Vagina (tissue), 2 donors: ENCODE measurements at regions not wholly inside any gene's neighbourhood (a gene's known extent, or its start where the extent isn't known, plus 50 kb on each side); places are given as distances from the start of the nearest gene placed in this dataset.

Source experiments
- POLR2A ChIP-seq, 2 donors: fragments of 450-650 bp; IDR thresholded peaks; one replicate each; pipeline ENCODE4 v1.6.1; 2017; ENCODE audit warnings: antibody characterized with exemption in 2 of 2, mild to moderate bottlenecking in 2 of 2, moderate library complexity in 2 of 2
- POLR2AphosphoS5 ChIP-seq, 2 donors: sonication (generic); formaldehyde crosslinking; IDR thresholded peaks; one replicate each; pipeline ENCODE4 v1.9.0; 2017; ENCODE audit warnings: antibody characterized with exemption in 2 of 2, mild to moderate bottlenecking in 2 of 2, low read depth in 1 of 2; ENCODE audit not compliant: insufficient read depth in 1 of 2
- TF ChIP-seq, protein P1 (sequence below), 3 experiments: fragments of 450-650 bp in 2 of 3; fragments of 200-600 bp in 1 of 3; sonication (generic) in 1 of 3; IDR thresholded peaks; one replicate each; pipeline ENCODE4 v1.5.1; 2017 to 2019; ENCODE audit warnings: antibody characterized with exemption in 3 of 3, mild to moderate bottlenecking in 2 of 3, moderate library complexity in 2 of 3

DNA sequence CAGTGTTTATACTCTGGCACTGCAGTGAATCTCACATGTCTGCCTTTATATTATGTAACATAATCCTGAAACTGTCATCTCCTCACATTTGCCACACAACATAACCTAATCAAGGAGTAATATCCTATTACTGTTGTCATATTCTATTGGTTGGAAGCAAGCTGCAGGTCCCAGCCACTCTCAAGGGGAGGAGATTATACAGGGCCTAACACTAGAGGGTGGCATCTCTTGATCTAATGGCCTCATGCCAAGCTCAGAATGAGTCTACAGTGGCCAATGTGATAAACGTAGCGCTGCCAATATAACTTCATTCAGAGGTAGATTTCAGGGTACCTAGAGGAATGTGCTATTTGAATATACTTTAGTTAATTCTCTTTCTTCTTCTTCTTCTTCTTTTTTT lies 166.8 kb downstream of the BACH1 start:
- TF ChIP-seq, protein P1, sequence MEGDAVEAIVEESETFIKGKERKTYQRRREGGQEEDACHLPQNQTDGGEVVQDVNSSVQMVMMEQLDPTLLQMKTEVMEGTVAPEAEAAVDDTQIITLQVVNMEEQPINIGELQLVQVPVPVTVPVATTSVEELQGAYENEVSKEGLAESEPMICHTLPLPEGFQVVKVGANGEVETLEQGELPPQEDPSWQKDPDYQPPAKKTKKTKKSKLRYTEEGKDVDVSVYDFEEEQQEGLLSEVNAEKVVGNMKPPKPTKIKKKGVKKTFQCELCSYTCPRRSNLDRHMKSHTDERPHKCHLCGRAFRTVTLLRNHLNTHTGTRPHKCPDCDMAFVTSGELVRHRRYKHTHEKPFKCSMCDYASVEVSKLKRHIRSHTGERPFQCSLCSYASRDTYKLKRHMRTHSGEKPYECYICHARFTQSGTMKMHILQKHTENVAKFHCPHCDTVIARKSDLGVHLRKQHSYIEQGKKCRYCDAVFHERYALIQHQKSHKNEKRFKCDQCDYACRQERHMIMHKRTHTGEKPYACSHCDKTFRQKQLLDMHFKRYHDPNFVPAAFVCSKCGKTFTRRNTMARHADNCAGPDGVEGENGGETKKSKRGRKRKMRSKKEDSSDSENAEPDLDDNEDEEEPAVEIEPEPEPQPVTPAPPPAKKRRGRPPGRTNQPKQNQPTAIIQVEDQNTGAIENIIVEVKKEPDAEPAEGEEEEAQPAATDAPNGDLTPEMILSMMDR (IDR thresholded peaks at IDR 0.05): no peak
- TF ChIP-seq POLR2A (IDR thresholded peaks at IDR 0.05) (no peak), POLR2AphosphoS5 (IDR thresholded peaks at IDR 0.05; ENCODE audit: insufficient read depth in 1 of 2, low read depth in 1 of 2) (no peak)
